ENCODE measurements at regions not wholly inside any gene's neighbourhood (a gene's known extent, or its start where the extent isn't known, plus 50 kb on each side); places are given as distances from the start of the nearest gene placed in this dataset.

DNA sequence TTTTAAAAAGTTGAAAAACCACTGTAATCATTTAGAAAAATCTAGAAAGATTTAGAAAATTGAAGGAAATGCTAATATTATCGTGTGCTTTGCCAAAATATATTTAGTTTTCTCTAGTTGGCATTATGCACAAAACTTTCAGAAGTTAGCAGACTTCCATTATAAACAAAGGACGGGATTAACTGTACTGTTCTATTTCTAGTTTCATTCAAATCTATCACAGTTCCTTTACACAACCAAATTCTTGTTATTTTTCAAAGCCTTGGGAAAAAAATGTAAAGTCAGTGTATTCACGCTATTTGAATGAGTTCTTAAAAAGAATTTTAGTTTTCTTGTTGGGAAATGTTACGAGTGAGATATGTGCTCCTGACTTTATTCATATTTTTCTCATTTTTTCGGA lies 277.8 kb downstream of the LMO7 start:
- DNase-seq = no peak

DNA sequence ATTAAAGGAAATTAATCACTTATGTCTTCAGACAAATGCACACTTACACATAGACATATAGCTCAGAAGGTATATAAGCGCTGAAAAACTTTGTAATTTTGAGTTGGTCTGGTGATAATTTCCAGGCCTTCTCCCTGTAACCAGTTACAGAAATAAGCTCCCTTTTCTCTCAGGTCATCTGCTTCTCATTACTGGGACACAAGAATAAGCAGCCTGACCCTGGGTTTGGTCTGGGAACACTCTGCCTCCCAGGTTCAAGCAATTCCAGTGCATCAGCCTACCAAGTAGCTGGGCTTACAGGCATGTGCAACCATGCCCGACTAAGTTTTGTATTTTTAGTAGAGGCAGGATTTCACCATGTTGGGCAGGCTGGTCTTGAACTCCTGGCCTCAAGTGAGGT lies 274.5 kb downstream of the LMO7 start:
- no peak for DNase-seq

Measured in fibroblast of skin of right quadriceps (primary cell).